ENCODE measurements at regions not wholly inside any gene's neighbourhood (a gene's known extent, or its start where the extent isn't known, plus 50 kb on each side); places are given as distances from the start of the nearest gene placed in this dataset.

DNA sequence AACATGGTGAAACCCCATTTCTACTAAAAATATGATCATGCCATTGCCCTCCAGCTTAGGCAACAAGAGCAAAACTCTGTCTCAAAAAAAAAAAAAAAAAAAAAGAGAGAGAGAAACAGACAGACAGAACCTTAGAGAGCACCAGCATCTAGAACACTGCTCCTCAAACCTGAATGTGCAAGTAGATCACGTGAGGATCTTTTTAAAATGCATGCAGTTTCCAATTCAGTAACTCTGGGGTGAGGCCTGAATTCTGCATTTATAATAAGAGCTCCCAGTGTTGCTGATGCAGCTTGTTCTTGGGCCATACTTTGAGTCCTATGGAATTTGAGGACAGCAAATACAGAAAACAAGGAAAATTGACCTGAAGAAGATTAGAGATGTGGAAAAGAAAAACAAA is 218.3 kb downstream of the ALDH8A1 start:
- Histone ChIP-seq H3K4me3 (ENCODE audit: low read depth, low read length) (no peak overlapping the region), H3K9me3 (ENCODE audit: control insufficient read depth, low read length) (no peaks in the 10 kb centered on the region), H3K27ac (no peak overlapping the region), H3K27me3 (ENCODE audit: control insufficient read depth, insufficient read depth, low read length) (no peaks in the 10 kb centered on the region), H3K4me1 (no peaks in the 10 kb centered on the region), H3K9ac (no peak overlapping the region), H3K79me2 (no peaks in the 10 kb centered on the region), H2AFZ (no peak overlapping the region), H3K4me2 (ENCODE audit: low read length) (no peak overlapping the region), H3K36me3 (ENCODE audit: control insufficient read depth, insufficient read depth, low read length) (no peaks in the 10 kb centered on the region)
- TF ChIP-seq CTCF (IDR thresholded peaks at IDR 0.05): no peak

DNA sequence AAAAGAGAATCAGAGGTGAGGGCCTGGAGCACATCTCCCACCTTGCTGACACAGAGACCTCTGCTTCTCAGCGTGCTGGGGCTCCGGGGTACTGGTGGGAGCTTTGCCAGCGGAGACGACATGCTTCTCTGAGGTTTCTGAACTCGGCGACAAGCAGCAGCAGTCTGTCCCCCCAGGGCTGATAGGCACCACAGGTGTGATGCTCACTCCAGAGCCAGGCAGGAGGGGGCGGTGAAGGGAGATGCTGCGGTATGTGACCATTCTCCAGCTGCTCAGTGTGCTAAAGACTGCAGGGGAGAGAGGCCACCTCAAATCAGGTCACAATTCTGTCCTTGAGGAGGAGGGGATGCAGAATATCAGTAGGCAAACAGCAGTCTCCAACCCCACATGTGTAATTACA is 219.9 kb downstream of the ALDH8A1 start:
- Histone ChIP-seq H3K4me1 (no peaks in the 10 kb centered on the region), H3K36me3 (ENCODE audit: control insufficient read depth, insufficient read depth, low read length) (no peaks in the 10 kb centered on the region), H3K9me3 (ENCODE audit: control insufficient read depth, low read length) (no peaks in the 10 kb centered on the region), H3K4me2 (ENCODE audit: low read length) (no peak overlapping the region), H3K27ac (no peak overlapping the region), H3K79me2 (no peaks in the 10 kb centered on the region), H3K9ac (no peak overlapping the region), H2AFZ (no peak overlapping the region), H3K27me3 (ENCODE audit: control insufficient read depth, insufficient read depth, low read length) (no peaks in the 10 kb centered on the region), H3K4me3 (ENCODE audit: low read depth, low read length) (no peak overlapping the region)
- TF ChIP-seq CTCF (IDR thresholded peaks at IDR 0.05): no peak

DNA sequence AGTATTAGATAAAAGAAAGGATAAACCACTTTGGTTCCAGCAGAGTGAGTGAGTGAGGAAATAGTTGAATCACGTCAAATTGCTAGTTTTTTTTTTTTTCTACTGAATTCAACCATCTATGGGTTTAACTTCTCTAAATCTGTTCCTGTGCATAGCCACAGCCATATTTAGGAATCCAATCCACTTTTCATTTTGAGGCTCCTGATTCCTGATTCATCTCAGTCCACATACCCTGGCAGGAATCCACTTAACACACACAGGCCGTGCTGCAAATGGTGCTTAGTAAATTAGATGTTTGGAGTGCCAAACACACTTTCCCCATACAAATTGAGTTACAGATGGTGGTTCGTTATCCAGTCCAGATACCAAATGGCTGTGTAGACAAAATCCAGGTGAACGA is 220.3 kb downstream of the ALDH8A1 start:
- Histone ChIP-seq H2AFZ (no peak overlapping the region), H3K9me3 (ENCODE audit: control insufficient read depth, low read length) (no peaks in the 10 kb centered on the region), H3K79me2 (no peaks in the 10 kb centered on the region), H3K27me3 (ENCODE audit: control insufficient read depth, insufficient read depth, low read length) (no peaks in the 10 kb centered on the region), H3K4me1 (no peaks in the 10 kb centered on the region), H3K36me3 (ENCODE audit: control insufficient read depth, insufficient read depth, low read length) (no peaks in the 10 kb centered on the region), H3K4me2 (ENCODE audit: low read length) (no peak overlapping the region), H3K4me3 (ENCODE audit: low read depth, low read length) (no peak overlapping the region), H3K27ac (no peak overlapping the region), H3K9ac (no peak overlapping the region)
- no peak for TF ChIP-seq CTCF (IDR thresholded peaks at IDR 0.05)

GRCh38 chr6:134727081-134727480 is 222.8 kb downstream of the ALDH8A1 start:
- H3K4me1 ChIP-seq: peaks cover 23% of the 10 kb centered on the region
- H3K79me2 ChIP-seq: no peaks in the 10 kb centered on the region

More at GRCh38 chr6:134727081-134727480, 222.8 kb downstream of the ALDH8A1 start:
- H3K9ac ChIP-seq: no peak overlapping the region
- no peak overlapping the region for H3K4me3 ChIP-seq (ENCODE audit: low read depth, low read length)
- no peaks in the 10 kb centered on the region for H3K9me3 ChIP-seq (ENCODE audit: control insufficient read depth, low read length)
- H3K36me3 ChIP-seq (ENCODE audit: control insufficient read depth, insufficient read depth, low read length): no peaks in the 10 kb centered on the region
- TF ChIP-seq CTCF (IDR thresholded peaks at IDR 0.05): no peak
- no peak overlapping the region for H2AFZ ChIP-seq
- H3K27ac ChIP-seq: no peak overlapping the region
- H3K27me3 ChIP-seq (ENCODE audit: control insufficient read depth, insufficient read depth, low read length): no peaks in the 10 kb centered on the region
- H3K4me2 ChIP-seq (ENCODE audit: low read length): no peak overlapping the region
